Gastrocnemius medialis (tissue), 4 donors: ENCODE measurements at regions not wholly inside any gene's neighbourhood (a gene's known extent, or its start where the extent isn't known, plus 50 kb on each side); places are given as distances from the start of the nearest gene placed in this dataset.

Experiments
- ATAC-seq, 2 donors: fragments of 150-250 bp; one replicate each; pipeline ENCODE4 v1.9.1; 2016
- DNase-seq, 2 donors: peaks; one replicate each; pipeline ENCODE4 v3.0.0-alpha.2; 2019
- H3K27ac ChIP-seq, 4 donors: fragments of 200-600 bp; sonication (generic); 1 replicate in 1 of 4; 2 replicates in 3 of 4; pipeline ENCODE4 v1.5.1; 2016 to 2018; ENCODE audit warnings: mild to moderate bottlenecking in 2 of 4, moderate library complexity in 1 of 4
- H3K27me3 ChIP-seq, 3 donors: fragments of 200-600 bp; sonication (generic) in 2 of 3; 1 replicate in 1 of 3; 2 replicates in 2 of 3; pipeline versions ENCODE4 v1.5.1 to v1.6.0; 2016 to 2019; ENCODE audit warnings: mild to moderate bottlenecking in 1 of 3, moderate library complexity in 1 of 3
- H3K36me3 ChIP-seq, 2 donors: fragments of 200-600 bp; sonication (generic) in 1 of 2; one replicate each; pipeline ENCODE4 v1.5.1; 2017 to 2018
- H3K4me1 ChIP-seq, 2 donors: fragments of 200-600 bp; sonication (generic) in 1 of 2; one replicate each; pipeline ENCODE4 v1.5.1; 2016 to 2017; ENCODE audit warnings: mild to moderate bottlenecking in 2 of 2
- H3K4me3 ChIP-seq, 4 donors: fragments of 200-600 bp; sonication (generic) in 3 of 4; 1 replicate in 1 of 4; 2 replicates in 3 of 4; pipeline ENCODE4 v1.5.1; 2016 to 2019; ENCODE audit warnings: mild to moderate bottlenecking in 2 of 4
- H3K9me3 ChIP-seq, 3 donors: fragments of 200-600 bp; sonication (generic) in 2 of 3; 1 replicate in 1 of 3; 2 replicates in 2 of 3; pipeline ENCODE4 v1.5.1; 2016 to 2019
- CTCF ChIP-seq, 5 experiments: fragments of 450-650 bp in 3 of 5; fragments of 200-600 bp in 2 of 5; sonication (generic) in 2 of 5; IDR thresholded peaks in 4 of 5; conservative IDR thresholded peaks in 1 of 5; 1 replicate in 4 of 5; 2 replicates in 1 of 5; pipeline ENCODE4 v1.5.1; 2016 to 2019; ENCODE audit warnings: antibody characterized with exemption in 5 of 5, mild to moderate bottlenecking in 3 of 5, moderate library complexity in 3 of 5
- POLR2A ChIP-seq, 2 donors: fragments of 450-650 bp; IDR thresholded peaks; one replicate each; pipeline ENCODE4 v1.6.1; 2017; ENCODE audit warnings: antibody characterized with exemption in 2 of 2, mild to moderate bottlenecking in 2 of 2, moderate library complexity in 2 of 2
- in situ Hi-C, 4 donors: fragments of 200-750 bp; cut with MboI; loops; one replicate each; pipeline versions ENCODE4 v1.15.0 to v1.8.0; 2017; ENCODE audit warnings: low sequenced_read_pairs in 4 of 4
- intact Hi-C: fragments of 100-400 bp; cut with DNase I; formaldehyde crosslinking; loops from one replicate; pipeline ENCODE4 v1.15.1; 2023; ENCODE audit warnings: low total_unique reads

DNA sequence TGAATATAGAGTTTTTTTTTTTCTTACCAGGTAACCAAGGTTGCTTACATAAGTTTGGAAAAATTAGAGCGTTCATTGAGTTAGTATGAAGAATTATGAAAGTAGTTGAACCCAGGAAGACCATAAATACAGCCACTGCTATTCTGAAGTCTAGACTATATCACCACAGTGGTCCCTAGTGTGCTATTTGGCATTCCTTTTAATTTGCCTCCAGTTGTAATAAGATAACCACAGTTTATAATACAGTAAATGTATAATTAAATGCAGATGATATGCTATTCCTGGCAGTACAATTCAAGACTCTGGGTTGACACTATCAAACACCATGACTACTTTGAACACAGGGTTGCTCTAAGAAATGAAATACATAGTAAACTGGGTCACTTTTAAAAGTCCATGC is 270.5 kb downstream of the BRINP2 start:
- DNase-seq (no peak), ATAC-seq (no peak)
- no peaks in the 10 kb centered on the region for H3K27me3 ChIP-seq
- no peaks in the 10 kb centered on the region for H3K9me3 ChIP-seq
- H3K4me1 ChIP-seq = peaks cover 44 to 45% of the 10 kb centered on the region in 2 donors
- no peak overlapping the region for H3K4me3 ChIP-seq
- intact Hi-C loops (loop anchor here (10.0 kb wide), 2 partner anchors 166 to 574 kb away; no protein-coding TSS in a partner anchor), in situ Hi-C loops (loop anchor here in 1 of 4 donors (10.0 to 25.0 kb wide), 2 partner anchors 154 to 346 kb away; no protein-coding TSS in a partner anchor)
- H3K36me3 ChIP-seq = no peaks in the 10 kb centered on the region
- TF ChIP-seq CTCF (IDR thresholded peaks at IDR 0.05 in 4 of 5, conservative IDR thresholded peaks at IDR 0.05 in 1 of 5) (no peak), POLR2A (IDR thresholded peaks at IDR 0.05) (no peak)
- no peak overlapping the region for H3K27ac ChIP-seq

GRCh38 chr1:177440821-177441220 is 270.1 kb downstream of the BRINP2 start:
- intact Hi-C loops (loop anchor here (10.0 kb wide), 2 partner anchors 166 to 574 kb away; no protein-coding TSS in a partner anchor), in situ Hi-C loops (loop anchor here in 1 of 4 donors (10.0 to 25.0 kb wide), 2 partner anchors 154 to 346 kb away; no protein-coding TSS in a partner anchor)
- no peaks in the 10 kb centered on the region for H3K9me3 ChIP-seq
- no peak overlapping the region for H3K27ac ChIP-seq
- ATAC-seq = no peak
- no peaks in the 10 kb centered on the region for H3K36me3 ChIP-seq
- peaks cover 39 to 40% of the 10 kb centered on the region in 2 donors for H3K4me1 ChIP-seq
- H3K27me3 ChIP-seq = no peaks in the 10 kb centered on the region
- no peak for TF ChIP-seq POLR2A (IDR thresholded peaks at IDR 0.05)
- TF ChIP-seq CTCF (IDR thresholded peaks at IDR 0.05 in 4 of 5, conservative IDR thresholded peaks at IDR 0.05 in 1 of 5) = no peak
- no peak for DNase-seq
- H3K4me3 ChIP-seq = no peak overlapping the region

DNA sequence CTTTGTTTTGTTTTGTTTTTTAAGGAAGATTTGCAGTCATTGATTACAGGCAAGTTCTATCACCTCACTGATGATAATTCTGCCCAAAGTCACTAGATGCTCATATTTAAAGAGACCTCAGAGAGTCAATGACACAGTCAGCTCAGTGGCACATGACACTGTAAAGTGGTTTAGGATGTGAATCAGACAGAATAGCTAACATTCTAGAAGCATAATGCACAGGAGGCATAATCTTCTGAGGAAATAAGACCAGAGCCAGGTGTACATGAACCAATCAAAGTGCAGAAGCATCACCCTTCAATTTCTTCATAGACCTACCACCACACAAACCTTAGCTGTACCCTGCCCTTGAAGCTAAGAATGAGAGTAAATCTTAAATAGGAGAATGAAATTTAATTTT is 268.5 kb downstream of the BRINP2 start:
- H3K4me1 ChIP-seq = peaks cover 27% of the 10 kb centered on the region in 2 donors
- no peaks in the 10 kb centered on the region for H3K36me3 ChIP-seq
- H3K27ac ChIP-seq = no peak overlapping the region
- DNase-seq (no peak), ATAC-seq (no peak)
- TF ChIP-seq CTCF (IDR thresholded peaks at IDR 0.05 in 4 of 5, conservative IDR thresholded peaks at IDR 0.05 in 1 of 5) = no peak
- no peak for TF ChIP-seq POLR2A (IDR thresholded peaks at IDR 0.05)
- no peak overlapping the region for H3K4me3 ChIP-seq
- intact Hi-C loops = loop anchor here (10.0 kb wide), 1 partner anchor 506 kb away; no protein-coding TSS in a partner anchor
- no peaks in the 10 kb centered on the region for H3K27me3 ChIP-seq
- H3K9me3 ChIP-seq = no peaks in the 10 kb centered on the region
- in situ Hi-C loops = loop anchor here in 1 of 4 donors (25.0 kb wide), 1 partner anchor 348 kb away; no protein-coding TSS in a partner anchor

GRCh38 chr1:177435364-177435763 is 264.6 kb downstream of the BRINP2 start:
- no peak for ATAC-seq
- in situ Hi-C loops = loop anchor here in 1 of 4 donors (25.0 kb wide), 1 partner anchor 352 kb away; no protein-coding TSS in a partner anchor
- Histone ChIP-seq H3K4me1 (no peaks in the 10 kb centered on the region), H3K4me3 (no peak overlapping the region), H3K36me3 (no peaks in the 10 kb centered on the region), H3K27ac (no peak overlapping the region), H3K27me3 (no peaks in the 10 kb centered on the region), H3K9me3 (no peaks in the 10 kb centered on the region)
- intact Hi-C loops = loop anchor here (10.0 kb wide), 1 partner anchor 509 kb away; no protein-coding TSS in a partner anchor
- TF ChIP-seq POLR2A (IDR thresholded peaks at IDR 0.05) (no peak), CTCF (IDR thresholded peaks at IDR 0.05 in 4 of 5, conservative IDR thresholded peaks at IDR 0.05 in 1 of 5) (no peak)
- no peak for DNase-seq
